ENCODE measurements at regions not wholly inside any gene's neighbourhood (a gene's known extent, or its start where the extent isn't known, plus 50 kb on each side); places are given as distances from the start of the nearest gene placed in this dataset.

GRCh38 chr2:63785096-63785495 is 56.6 kb upstream of the UGP2 start:
- DNase-seq = no peak

GRCh38 chr2:63786471-63786870 is 55.2 kb upstream of the UGP2 start:
- DNase-seq = no peak

- DNase-seq = no peak
Observed at GRCh38 chr2:63788071-63788470, 53.6 kb upstream of the UGP2 start.

GRCh38 chr2:63789338-63790020 is 52.2 kb upstream of the UGP2 start:
- DNase-seq = no peak

- no peak for DNase-seq
Observed at GRCh38 chr2:63790491-63790890, 51.2 kb upstream of the UGP2 start.

- DNase-seq = no peak
Observed at GRCh38 chr2:63790906-63791305, 50.8 kb upstream of the UGP2 start.

- no peak for DNase-seq
Observed at GRCh38 chr2:63791387-63791786, 50.3 kb upstream of the UGP2 start.
